ENCODE measurements at regions not wholly inside any gene's neighbourhood (a gene's known extent, or its start where the extent isn't known, plus 50 kb on each side); places are given as distances from the start of the nearest gene placed in this dataset.

DNA sequence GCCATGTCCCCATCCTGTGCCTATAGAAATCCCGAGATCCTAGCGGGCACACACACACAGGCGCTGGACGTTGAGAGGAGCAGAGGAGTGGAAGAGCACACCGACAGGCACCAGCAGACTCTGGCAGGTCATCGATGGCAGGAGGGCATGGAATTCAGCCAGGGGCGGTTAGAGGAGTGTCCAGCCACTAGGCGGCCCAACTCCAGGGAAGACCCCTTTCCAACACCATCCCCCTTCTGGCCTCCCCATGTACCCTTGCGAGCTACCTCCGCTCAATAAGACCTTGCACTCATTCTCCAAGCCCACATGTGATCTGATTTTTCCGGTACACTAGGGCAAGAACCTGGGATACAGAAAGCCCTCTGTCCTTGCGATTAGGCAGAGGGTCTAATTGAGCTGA, 356.0 kb upstream of the DPP6 start:
- TF ChIP-seq, protein P1, sequence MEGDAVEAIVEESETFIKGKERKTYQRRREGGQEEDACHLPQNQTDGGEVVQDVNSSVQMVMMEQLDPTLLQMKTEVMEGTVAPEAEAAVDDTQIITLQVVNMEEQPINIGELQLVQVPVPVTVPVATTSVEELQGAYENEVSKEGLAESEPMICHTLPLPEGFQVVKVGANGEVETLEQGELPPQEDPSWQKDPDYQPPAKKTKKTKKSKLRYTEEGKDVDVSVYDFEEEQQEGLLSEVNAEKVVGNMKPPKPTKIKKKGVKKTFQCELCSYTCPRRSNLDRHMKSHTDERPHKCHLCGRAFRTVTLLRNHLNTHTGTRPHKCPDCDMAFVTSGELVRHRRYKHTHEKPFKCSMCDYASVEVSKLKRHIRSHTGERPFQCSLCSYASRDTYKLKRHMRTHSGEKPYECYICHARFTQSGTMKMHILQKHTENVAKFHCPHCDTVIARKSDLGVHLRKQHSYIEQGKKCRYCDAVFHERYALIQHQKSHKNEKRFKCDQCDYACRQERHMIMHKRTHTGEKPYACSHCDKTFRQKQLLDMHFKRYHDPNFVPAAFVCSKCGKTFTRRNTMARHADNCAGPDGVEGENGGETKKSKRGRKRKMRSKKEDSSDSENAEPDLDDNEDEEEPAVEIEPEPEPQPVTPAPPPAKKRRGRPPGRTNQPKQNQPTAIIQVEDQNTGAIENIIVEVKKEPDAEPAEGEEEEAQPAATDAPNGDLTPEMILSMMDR (IDR thresholded peaks at IDR 0.05): no peak
- no peak for TF ChIP-seq POLR2A (IDR thresholded peaks at IDR 0.05)

Measured in thyroid gland (tissue), 4 donors.